GM12872 (cell line): ENCODE measurements at regions not wholly inside any gene's neighbourhood (a gene's known extent, or its start where the extent isn't known, plus 50 kb on each side); places are given as distances from the start of the nearest gene placed in this dataset.

Experiments
- TF ChIP-seq, protein P1 (sequence below): IDR thresholded peaks from 3 replicates; pipeline ENCODE4 v1.5.1; 2011; ENCODE audit warnings: low read depth, mild to moderate bottlenecking, low read length, moderate library complexity; ENCODE audit not compliant: insufficient read depth

DNA sequence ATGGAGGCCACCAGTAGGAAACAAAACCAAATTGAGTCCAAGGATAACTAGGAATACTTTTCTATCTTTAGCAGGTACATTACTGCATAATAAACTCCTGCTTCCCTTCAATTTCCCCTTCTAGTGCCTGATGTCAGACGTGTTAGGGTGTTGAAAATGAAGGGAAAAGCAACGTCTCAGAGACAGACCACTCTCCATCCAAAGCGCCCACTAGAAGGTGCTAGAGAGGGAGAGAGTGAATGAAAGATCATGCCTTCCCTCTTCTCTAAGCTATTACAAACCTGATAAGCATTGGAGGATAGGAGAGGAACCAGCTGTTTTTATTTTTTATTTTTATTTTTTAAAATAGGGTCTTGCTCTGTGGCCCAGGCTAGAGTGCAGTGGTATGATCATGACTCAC lies 64.1 kb downstream of the ZNF641 start:
- TF ChIP-seq, protein P1, sequence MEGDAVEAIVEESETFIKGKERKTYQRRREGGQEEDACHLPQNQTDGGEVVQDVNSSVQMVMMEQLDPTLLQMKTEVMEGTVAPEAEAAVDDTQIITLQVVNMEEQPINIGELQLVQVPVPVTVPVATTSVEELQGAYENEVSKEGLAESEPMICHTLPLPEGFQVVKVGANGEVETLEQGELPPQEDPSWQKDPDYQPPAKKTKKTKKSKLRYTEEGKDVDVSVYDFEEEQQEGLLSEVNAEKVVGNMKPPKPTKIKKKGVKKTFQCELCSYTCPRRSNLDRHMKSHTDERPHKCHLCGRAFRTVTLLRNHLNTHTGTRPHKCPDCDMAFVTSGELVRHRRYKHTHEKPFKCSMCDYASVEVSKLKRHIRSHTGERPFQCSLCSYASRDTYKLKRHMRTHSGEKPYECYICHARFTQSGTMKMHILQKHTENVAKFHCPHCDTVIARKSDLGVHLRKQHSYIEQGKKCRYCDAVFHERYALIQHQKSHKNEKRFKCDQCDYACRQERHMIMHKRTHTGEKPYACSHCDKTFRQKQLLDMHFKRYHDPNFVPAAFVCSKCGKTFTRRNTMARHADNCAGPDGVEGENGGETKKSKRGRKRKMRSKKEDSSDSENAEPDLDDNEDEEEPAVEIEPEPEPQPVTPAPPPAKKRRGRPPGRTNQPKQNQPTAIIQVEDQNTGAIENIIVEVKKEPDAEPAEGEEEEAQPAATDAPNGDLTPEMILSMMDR: peak; percentile 67

DNA sequence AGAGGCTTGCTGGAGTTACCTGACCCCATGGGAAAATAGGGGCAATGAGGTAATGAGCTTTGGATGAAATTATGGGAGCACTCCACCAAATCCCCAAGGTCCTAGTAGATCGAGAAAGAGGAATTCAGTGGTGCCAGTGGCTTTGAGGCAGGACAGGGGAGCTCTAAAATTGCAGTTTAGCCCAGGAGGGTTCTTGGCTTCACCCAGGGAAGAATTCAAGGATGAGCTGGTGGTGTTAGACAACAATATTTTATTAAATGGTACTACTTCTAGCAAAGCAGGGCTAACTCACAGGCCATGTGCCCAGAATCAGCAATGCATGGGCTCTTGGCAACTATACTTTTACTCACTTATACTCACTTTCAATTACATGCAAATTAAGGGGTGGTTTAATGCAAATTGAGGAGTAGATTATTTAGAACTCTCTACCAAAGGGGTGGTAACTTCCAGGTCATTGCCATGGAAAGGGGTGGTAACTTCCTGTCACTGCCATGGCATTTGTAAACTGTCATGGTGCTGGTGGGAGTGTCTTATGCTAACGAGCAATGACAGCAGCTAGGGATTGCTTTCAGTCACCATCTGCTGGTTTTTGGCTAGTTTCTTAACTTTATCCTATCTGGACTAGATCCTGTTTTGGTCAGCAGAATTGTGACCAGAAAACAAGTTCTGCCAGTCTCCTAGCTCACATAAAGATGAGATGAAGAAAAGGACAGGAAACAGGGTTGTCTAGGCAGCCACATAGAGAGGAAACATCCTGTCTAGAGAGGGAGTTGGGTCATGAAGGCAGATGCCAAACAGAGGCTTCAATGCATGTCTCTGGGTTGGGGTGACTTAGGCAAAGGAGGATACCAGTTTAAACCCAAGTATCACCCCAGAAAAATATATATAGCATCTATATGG lies 64.7 kb downstream of the ZNF641 start:
- TF ChIP-seq, protein P1: no peak

DNA sequence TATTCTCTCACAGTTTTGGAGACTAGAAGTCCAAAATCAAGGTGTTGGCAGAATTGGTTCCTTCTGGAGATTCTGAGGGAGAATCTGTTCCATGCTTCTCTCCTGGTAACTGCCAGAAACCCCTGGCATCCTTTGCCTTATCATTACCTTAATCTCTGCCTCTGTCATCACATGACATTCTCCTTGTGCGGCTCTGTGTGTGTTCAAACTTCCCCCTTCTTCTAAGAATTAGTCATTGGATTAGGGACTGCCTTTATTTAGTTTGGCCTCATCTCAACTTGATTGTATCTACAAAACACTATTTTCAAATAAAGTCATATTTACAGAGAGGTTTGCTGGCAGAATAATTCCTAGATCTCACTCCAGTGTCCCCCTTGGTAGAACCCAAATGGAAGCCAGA lies 68.9 kb downstream of the ZNF641 start:
- TF ChIP-seq, protein P1: no peak

DNA sequence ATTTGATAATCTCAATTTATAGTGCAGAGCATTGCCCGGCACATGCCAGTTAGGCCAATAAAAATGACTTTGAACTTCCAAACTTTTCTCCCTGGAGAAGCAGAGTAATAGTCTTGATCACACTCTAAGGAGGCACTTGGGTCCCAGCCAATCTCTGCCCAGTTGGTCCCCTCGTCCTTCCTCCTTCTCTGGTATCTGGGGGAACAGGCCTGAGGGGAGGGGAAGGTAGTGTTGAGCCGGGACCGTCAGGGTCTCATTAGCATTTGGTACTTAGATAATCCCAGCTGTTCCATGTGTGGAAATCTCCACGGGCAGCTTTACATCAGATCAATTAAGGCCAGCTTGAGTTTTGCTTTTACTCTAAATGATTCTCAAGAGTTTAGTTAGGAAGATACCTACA lies 70.1 kb downstream of the ZNF641 start:
- TF ChIP-seq, protein P1: no peak

DNA sequence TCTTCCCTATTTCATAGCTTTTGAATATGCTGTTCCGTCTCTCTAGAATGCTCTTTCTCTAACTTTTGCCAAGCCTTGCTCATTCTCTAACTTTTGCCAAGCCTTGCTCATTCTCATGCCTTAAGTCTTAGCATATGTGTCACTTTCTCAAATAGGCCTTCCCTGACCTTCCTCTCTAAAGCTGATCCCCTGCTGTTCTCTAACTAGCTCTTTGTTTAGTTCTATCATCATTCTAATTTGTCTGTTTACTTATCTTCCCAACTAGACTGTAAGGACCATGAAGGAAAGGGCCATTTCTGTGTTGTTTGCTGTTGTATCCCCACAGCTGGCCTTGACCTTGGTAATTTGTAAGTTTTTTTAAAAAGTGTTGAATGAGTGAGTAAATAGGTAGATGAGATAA lies 71.1 kb downstream of the ZNF641 start:
- TF ChIP-seq, protein P1: no peak

DNA sequence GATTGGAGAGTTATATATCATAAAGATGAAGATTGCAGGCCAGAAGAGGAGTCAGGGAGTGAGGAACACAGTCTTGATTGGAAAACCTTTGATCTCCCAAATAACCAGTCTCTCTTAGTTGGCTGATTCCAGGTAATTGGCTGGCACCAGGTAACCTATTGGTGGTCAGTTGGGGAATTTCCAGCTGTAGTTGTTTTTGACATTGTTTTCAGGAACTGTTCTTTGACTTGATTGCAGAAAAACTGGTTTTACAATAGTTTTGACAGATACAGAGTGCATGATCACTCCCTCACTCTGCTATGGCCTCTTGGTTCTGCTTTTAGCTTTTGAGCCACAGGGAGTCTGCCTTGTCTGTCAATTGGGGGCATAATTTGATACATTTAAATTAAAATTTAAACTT lies 71.6 kb downstream of the ZNF641 start:
- TF ChIP-seq, protein P1: no peak

DNA sequence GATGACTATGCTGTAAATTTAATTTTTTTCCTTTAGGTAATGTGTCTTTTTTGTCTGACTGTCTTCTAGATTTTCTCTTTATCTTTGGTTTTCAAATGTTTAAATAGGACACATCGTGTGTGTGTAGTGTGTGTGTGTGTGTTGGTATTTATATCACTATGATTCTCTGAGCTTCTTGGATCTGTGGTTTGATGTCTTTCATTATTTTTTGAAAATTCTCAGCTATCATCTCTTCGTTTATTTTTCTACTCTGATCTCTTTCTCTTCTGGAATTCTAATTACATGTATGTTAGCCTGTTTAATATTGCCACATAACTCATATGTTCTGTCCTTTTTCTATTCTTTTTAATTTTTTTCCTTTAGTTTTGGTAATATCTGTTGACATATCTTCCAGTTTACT lies 73.5 kb upstream of the OR10AD1 start:
- TF ChIP-seq, protein P1: no peak
